GM03348 (cell line): ENCODE measurements at regions not wholly inside any gene's neighbourhood (a gene's known extent, or its start where the extent isn't known, plus 50 kb on each side); places are given as distances from the start of the nearest gene placed in this dataset.
"Not testable (repeated sequence)": the region's sequence is repeated elsewhere in the genome, so short reads cannot be mapped to it uniquely, and the experiment has no call there.

ENCODE experiments used
- DNase-seq: peaks from one replicate; pipeline ENCODE4 v3.0.0; 2012; ENCODE audit warnings: low spot score

GRCh38 chr7:42567051-42567450 is 330.0 kb upstream of the GLI3 start:
- no peak for DNase-seq

- no peak for DNase-seq
These were observed 324.8 kb upstream of the GLI3 start for GRCh38 chr7:42561797-42562196.

GRCh38 chr7:42560866-42561265 is 323.9 kb upstream of the GLI3 start:
- no peak for DNase-seq

- DNase-seq = not testable (repeated sequence)
These were observed 317.9 kb upstream of the GLI3 start for GRCh38 chr7:42554932-42555331.

GRCh38 chr7:42552227-42552626 is 315.2 kb upstream of the GLI3 start:
- no peak for DNase-seq

- DNase-seq = no peak
These were observed 313.9 kb upstream of the GLI3 start for GRCh38 chr7:42550706-42551470.

- DNase-seq = no peak
These were observed 313.0 kb upstream of the GLI3 start for GRCh38 chr7:42549866-42550485.

- no peak for DNase-seq
These were observed 312.0 kb upstream of the GLI3 start for GRCh38 chr7:42548816-42549611.

- DNase-seq = no peak
These were observed 308.2 kb upstream of the GLI3 start for GRCh38 chr7:42545049-42545724.

GRCh38 chr7:42543953-42544352 is 306.9 kb upstream of the GLI3 start:
- no peak for DNase-seq

GRCh38 chr7:42542446-42542845 is 305.4 kb upstream of the GLI3 start:
- not testable (repeated sequence) for DNase-seq

GRCh38 chr7:42534441-42534840 is 297.4 kb upstream of the GLI3 start:
- no peak for DNase-seq

GRCh38 chr7:42527004-42527403 is 290.0 kb upstream of the GLI3 start:
- no peak for DNase-seq

GRCh38 chr7:42522227-42522991 is 285.4 kb upstream of the GLI3 start:
- DNase-seq = no peak

- DNase-seq = peak; percentile 11
These were observed 274.0 kb upstream of the GLI3 start for GRCh38 chr7:42511027-42511426.

GRCh38 chr7:42506097-42506496 is 269.1 kb upstream of the GLI3 start:
- no peak for DNase-seq

- peak; percentile 37 for DNase-seq
These were observed 265.0 kb upstream of the GLI3 start for GRCh38 chr7:42502022-42502421.

GRCh38 chr7:42495256-42495655 is 258.2 kb upstream of the GLI3 start:
- DNase-seq = peak; percentile 23

GRCh38 chr7:42494736-42495135 is 257.7 kb upstream of the GLI3 start:
- DNase-seq = no peak

GRCh38 chr7:42494199-42494710 is 257.2 kb upstream of the GLI3 start:
- DNase-seq = no peak

GRCh38 chr7:42493436-42494198 is 256.6 kb upstream of the GLI3 start:
- peak; percentile 94 for DNase-seq
